ENCODE measurements at regions not wholly inside any gene's neighbourhood (a gene's known extent, or its start where the extent isn't known, plus 50 kb on each side); places are given as distances from the start of the nearest gene placed in this dataset.

DNA sequence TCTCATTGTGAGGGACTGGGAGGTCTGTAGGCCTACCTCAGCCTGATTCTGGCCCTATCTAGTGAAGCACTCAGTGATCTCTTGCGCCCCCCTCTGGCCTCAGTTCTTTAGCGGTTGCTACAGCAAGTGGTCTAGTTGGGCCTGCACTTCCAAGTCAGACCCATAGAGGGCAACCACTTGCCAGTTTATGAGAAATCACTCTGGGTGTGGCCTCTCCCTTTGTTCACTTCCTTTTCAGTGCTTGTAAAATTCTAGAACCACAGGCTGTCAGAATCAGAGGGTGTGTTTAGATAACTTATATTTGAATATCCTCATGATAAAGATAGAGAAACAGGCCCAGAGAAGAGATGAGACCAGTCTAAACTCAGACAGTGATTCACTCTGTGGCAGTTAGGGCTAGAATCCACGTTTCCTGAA, 60.9 kb upstream of the LAS1L start:
- TF ChIP-seq, protein P1, sequence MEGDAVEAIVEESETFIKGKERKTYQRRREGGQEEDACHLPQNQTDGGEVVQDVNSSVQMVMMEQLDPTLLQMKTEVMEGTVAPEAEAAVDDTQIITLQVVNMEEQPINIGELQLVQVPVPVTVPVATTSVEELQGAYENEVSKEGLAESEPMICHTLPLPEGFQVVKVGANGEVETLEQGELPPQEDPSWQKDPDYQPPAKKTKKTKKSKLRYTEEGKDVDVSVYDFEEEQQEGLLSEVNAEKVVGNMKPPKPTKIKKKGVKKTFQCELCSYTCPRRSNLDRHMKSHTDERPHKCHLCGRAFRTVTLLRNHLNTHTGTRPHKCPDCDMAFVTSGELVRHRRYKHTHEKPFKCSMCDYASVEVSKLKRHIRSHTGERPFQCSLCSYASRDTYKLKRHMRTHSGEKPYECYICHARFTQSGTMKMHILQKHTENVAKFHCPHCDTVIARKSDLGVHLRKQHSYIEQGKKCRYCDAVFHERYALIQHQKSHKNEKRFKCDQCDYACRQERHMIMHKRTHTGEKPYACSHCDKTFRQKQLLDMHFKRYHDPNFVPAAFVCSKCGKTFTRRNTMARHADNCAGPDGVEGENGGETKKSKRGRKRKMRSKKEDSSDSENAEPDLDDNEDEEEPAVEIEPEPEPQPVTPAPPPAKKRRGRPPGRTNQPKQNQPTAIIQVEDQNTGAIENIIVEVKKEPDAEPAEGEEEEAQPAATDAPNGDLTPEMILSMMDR (IDR thresholded peaks at IDR 0.05; ENCODE audit: insufficient read depth, low read length, poor library complexity, severe bottlenecking), result peak; percentile 99
- Histone ChIP-seq H3K36me3 (ENCODE audit: control insufficient read depth, insufficient read depth, low read length) (no peaks in the 10 kb centered on the region), H3K27me3 (replicated peaks; ENCODE audit: control insufficient read depth, insufficient read depth, low read length) (no peaks in the 10 kb centered on the region), H3K4me3 (replicated peaks; ENCODE audit: low read depth, low read length) (no peak overlapping the region)
- peak; percentile 73 for DNase-seq (ENCODE audit: extremely low read depth, insufficient read length)

DNA sequence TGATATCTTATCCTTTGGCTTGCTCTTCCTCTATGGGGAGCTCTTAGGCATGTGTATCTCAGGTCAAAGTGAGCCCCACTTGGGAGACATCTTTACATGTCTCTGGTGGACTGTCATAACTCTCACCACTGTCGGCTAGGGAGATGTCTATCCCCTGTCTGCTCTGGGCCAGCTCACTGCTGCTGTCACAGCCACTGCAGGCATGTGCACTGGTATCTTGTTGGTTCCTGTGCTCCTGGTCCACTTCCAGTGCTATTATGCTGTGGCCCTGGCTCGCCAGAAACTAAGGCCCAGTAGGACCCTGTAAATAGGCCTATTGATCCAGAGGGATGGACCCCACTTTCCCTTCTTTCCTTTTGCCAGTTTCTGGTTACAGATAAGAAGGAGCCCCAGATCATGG, 56.6 kb upstream of the LAS1L start:
- TF ChIP-seq, protein P1 (IDR thresholded peaks at IDR 0.05; ENCODE audit: insufficient read depth, low read length, poor library complexity, severe bottlenecking), result no peak
- no peaks in the 10 kb centered on the region for H3K27me3 ChIP-seq (replicated peaks; ENCODE audit: control insufficient read depth, insufficient read depth, low read length)
- no peaks in the 10 kb centered on the region for H3K36me3 ChIP-seq (ENCODE audit: control insufficient read depth, insufficient read depth, low read length)
- no peak for DNase-seq (ENCODE audit: extremely low read depth, insufficient read length)
- no peak overlapping the region for H3K4me3 ChIP-seq (replicated peaks; ENCODE audit: low read depth, low read length)

DNA sequence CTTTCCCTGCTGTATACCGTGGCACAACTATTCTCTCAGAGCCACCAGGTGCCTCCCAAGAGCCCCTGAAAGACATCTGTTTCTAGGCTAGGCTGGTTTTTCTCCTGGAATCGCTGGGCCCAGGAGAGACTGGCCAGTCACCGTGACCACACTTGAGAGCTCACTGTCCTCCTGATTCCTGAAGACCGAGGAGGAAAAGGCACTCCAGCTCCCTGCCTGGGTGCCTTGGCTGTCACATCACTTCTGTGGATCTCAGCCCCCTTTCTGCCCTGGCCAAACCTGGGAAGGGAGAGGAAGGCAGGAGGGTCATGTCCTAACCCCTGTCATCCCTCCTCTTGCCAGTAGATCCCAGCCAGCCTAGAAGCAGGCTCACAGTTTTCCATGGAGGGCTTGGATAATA, 54.7 kb upstream of the LAS1L start:
- TF ChIP-seq, protein P1 (IDR thresholded peaks at IDR 0.05; ENCODE audit: insufficient read depth, low read length, poor library complexity, severe bottlenecking), result no peak
- Histone ChIP-seq H3K4me3 (replicated peaks; ENCODE audit: low read depth, low read length) (no peak overlapping the region), H3K36me3 (ENCODE audit: control insufficient read depth, insufficient read depth, low read length) (no peaks in the 10 kb centered on the region), H3K27me3 (replicated peaks; ENCODE audit: control insufficient read depth, insufficient read depth, low read length) (no peaks in the 10 kb centered on the region)
- DNase-seq (ENCODE audit: extremely low read depth, insufficient read length), result no peak

DNA sequence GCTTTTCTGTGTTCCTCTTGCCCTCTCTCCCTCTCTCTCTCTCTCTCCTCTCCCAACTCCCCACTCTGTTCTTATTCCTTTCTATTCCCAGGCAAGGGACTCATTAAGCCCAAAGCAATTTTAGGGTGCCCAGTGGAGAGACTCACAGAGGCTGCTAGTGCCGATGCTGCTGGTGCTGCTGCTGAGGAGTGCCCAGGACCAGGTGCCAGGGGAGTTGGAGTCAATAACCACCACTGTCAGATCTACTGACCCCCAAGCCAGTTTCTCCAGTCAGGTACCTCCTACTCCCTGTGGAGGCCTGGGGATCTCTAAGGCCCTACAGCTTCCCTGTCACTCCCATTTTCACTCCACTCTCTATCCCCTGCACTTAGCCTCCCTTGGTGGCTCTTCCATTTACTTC, 54.2 kb upstream of the LAS1L start:
- TF ChIP-seq, protein P1 (IDR thresholded peaks at IDR 0.05; ENCODE audit: insufficient read depth, low read length, poor library complexity, severe bottlenecking), result no peak
- H3K27me3 ChIP-seq (replicated peaks; ENCODE audit: control insufficient read depth, insufficient read depth, low read length), result no peaks in the 10 kb centered on the region
- DNase-seq (ENCODE audit: extremely low read depth, insufficient read length), result no peak
- H3K36me3 ChIP-seq (ENCODE audit: control insufficient read depth, insufficient read depth, low read length), result no peaks in the 10 kb centered on the region
- no peak overlapping the region for H3K4me3 ChIP-seq (replicated peaks; ENCODE audit: low read depth, low read length)

DNA sequence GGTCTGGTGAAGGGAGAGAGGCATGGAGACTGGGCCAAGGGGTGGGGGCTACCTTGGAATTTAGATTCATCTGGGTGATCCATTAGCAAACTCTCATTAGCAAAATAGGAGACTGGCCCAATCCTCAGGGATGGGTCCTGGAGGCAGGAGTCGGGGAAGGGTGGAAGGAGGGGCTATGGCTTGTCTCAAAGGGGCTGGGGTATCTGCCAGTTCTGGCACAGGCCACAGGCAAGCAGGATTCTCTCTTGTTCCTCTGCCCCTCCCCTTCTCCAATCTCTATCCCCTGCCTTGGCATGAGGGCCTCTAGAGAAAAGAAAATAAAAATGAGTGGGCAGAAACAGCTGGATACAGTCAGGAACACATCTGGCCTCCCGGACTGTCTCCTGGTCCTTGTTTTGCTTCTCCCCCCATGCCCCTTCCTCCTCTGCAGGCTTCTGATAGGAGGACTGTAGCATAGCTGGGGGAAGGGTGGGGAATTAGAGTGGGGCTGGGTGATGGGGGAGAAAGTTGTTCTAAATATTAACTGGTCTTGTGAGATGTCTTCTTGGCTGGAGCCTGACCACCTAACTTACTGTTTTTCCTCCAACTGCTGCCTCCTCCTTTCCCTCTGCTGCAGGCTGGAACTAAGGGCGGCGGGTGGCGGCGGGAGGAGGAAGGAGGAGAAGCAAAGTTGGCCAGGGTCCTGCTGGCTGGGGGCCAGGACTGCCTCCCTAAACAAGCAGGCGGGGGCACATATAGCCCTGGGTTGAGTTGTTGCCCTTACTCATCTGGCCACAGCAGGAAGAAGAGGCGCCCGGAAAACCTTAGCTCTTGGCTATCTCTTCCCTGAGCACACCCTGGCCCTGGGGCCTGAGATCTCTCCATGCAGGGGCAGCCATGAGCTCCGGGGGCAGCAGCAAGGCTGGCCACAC, 53.3 kb upstream of the LAS1L start:
- H3K36me3 ChIP-seq (ENCODE audit: control insufficient read depth, insufficient read depth, low read length), result no peaks in the 10 kb centered on the region
- no peak overlapping the region for H3K4me3 ChIP-seq (replicated peaks; ENCODE audit: low read depth, low read length)
- TF ChIP-seq, protein P1 (IDR thresholded peaks at IDR 0.05; ENCODE audit: insufficient read depth, low read length, poor library complexity, severe bottlenecking), result no peak
- no peak for DNase-seq (ENCODE audit: extremely low read depth, insufficient read length)
- no peaks in the 10 kb centered on the region for H3K27me3 ChIP-seq (replicated peaks; ENCODE audit: control insufficient read depth, insufficient read depth, low read length)

Data from GM06990 (cell line).